Ishikawa (cell line): ENCODE measurements at regions not wholly inside any gene's neighbourhood (a gene's known extent, or its start where the extent isn't known, plus 50 kb on each side); places are given as distances from the start of the nearest gene placed in this dataset.

ENCODE experiments used
- CEBPB ChIP-seq: IDR thresholded peaks from 2 replicates; pipeline ENCODE4 v1.6.1; 2012
- CREB1 ChIP-seq: IDR thresholded peaks from 2 replicates; pipeline ENCODE4 v1.6.1; 2012; ENCODE audit warnings: low read depth
- EGR1 ChIP-seq: IDR thresholded peaks from 2 replicates; pipeline ENCODE4 v1.6.1; 2012
- EP300 ChIP-seq: IDR thresholded peaks from 2 replicates; pipeline ENCODE4 v1.6.1; 2012; ENCODE audit warnings: borderline replicate concordance
- FOXM1 ChIP-seq: IDR thresholded peaks from 2 replicates; pipeline ENCODE4 v1.6.1; 2012; ENCODE audit warnings: low read depth, borderline replicate concordance
- NFIC ChIP-seq: IDR thresholded peaks from 2 replicates; pipeline ENCODE4 v1.6.1; 2012
- RAD21 ChIP-seq: IDR thresholded peaks from 2 replicates; pipeline ENCODE4 v1.6.1; 2012; ENCODE audit warnings: low read depth
- TAF1 ChIP-seq: IDR thresholded peaks from 2 replicates; pipeline ENCODE4 v1.6.1; 2012; ENCODE audit warnings: low read depth, mild to moderate bottlenecking
- TCF12 ChIP-seq: IDR thresholded peaks from 2 replicates; pipeline ENCODE4 v1.6.1; 2012; ENCODE audit warnings: low read depth
- TEAD4 ChIP-seq: IDR thresholded peaks from 2 replicates; pipeline ENCODE4 v1.6.1; 2012
- USF1 ChIP-seq: IDR thresholded peaks from 2 replicates; pipeline ENCODE4 v1.6.1; 2012
- YY1 ChIP-seq: IDR thresholded peaks from 2 replicates; pipeline ENCODE4 v1.6.1; 2012; ENCODE audit warnings: low read depth
- ZBTB7A ChIP-seq: IDR thresholded peaks from 2 replicates; pipeline ENCODE4 v1.6.1; 2012; ENCODE audit warnings: low read depth
- TF ChIP-seq, protein P1 (sequence below): IDR thresholded peaks from 2 replicates; pipeline ENCODE4 v1.6.1; 2012; ENCODE audit warnings: low read depth, mild to moderate bottlenecking
- TF ChIP-seq, protein P2 (sequence below): IDR thresholded peaks from 2 replicates; pipeline ENCODE4 v1.6.1; 2012

- no peak for TF ChIP-seq YY1
- no peak for TF ChIP-seq CREB1
- no peak for TF ChIP-seq TEAD4
- no peak for TF ChIP-seq CEBPB
- TF ChIP-seq, protein P1, sequence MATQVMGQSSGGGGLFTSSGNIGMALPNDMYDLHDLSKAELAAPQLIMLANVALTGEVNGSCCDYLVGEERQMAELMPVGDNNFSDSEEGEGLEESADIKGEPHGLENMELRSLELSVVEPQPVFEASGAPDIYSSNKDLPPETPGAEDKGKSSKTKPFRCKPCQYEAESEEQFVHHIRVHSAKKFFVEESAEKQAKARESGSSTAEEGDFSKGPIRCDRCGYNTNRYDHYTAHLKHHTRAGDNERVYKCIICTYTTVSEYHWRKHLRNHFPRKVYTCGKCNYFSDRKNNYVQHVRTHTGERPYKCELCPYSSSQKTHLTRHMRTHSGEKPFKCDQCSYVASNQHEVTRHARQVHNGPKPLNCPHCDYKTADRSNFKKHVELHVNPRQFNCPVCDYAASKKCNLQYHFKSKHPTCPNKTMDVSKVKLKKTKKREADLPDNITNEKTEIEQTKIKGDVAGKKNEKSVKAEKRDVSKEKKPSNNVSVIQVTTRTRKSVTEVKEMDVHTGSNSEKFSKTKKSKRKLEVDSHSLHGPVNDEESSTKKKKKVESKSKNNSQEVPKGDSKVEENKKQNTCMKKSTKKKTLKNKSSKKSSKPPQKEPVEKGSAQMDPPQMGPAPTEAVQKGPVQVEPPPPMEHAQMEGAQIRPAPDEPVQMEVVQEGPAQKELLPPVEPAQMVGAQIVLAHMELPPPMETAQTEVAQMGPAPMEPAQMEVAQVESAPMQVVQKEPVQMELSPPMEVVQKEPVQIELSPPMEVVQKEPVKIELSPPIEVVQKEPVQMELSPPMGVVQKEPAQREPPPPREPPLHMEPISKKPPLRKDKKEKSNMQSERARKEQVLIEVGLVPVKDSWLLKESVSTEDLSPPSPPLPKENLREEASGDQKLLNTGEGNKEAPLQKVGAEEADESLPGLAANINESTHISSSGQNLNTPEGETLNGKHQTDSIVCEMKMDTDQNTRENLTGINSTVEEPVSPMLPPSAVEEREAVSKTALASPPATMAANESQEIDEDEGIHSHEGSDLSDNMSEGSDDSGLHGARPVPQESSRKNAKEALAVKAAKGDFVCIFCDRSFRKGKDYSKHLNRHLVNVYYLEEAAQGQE, result no peak
- TF ChIP-seq, protein P2, sequence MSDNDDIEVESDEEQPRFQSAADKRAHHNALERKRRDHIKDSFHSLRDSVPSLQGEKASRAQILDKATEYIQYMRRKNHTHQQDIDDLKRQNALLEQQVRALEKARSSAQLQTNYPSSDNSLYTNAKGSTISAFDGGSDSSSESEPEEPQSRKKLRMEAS, result no peak
- TF ChIP-seq EGR1, result no peak
- TF ChIP-seq EP300, result no peak
- TF ChIP-seq TCF12, result no peak
- no peak for TF ChIP-seq ZBTB7A
- no peak for TF ChIP-seq USF1
- TF ChIP-seq TAF1, result no peak
Measured at GRCh38 chr4:38563707-38564495, 100.1 kb upstream of the KLF3 start.

GRCh38 chr4:38565271-38566199 lies 98.5 kb upstream of the KLF3 start:
- no peak for TF ChIP-seq CREB1
- peak; percentile 36; the same call in 1 of the 2 replicates for TF ChIP-seq NFIC

GRCh38 chr4:38566806-38567398 lies 97.1 kb upstream of the KLF3 start:
- TF ChIP-seq TCF12 (no peak), USF1 (no peak), TAF1 (no peak), RAD21 (no peak), CREB1 (no peak), YY1 (no peak), NFIC (no peak), FOXM1 (no peak), TEAD4 (no peak), EP300 (no peak), CEBPB (no peak), ZBTB7A (no peak), EGR1 (no peak)
- TF ChIP-seq, protein P2, result no peak
- TF ChIP-seq, protein P1, result no peak

- TF ChIP-seq EP300, result no peak
- TF ChIP-seq USF1, result no peak
- no peak for TF ChIP-seq TCF12
- TF ChIP-seq YY1, result no peak
- TF ChIP-seq TAF1, result no peak
- no peak for TF ChIP-seq ZBTB7A
- no peak for TF ChIP-seq CREB1
- TF ChIP-seq EGR1, result no peak
- no peak for TF ChIP-seq CEBPB
- TF ChIP-seq, protein P1, result no peak
- TF ChIP-seq RAD21, result no peak
- no peak for TF ChIP-seq TEAD4
- TF ChIP-seq, protein P2, result no peak
- no peak for TF ChIP-seq FOXM1
Measured at GRCh38 chr4:38567457-38567856, 96.5 kb upstream of the KLF3 start.
